ENCODE measurements at regions not wholly inside any gene's neighbourhood (a gene's known extent, or its start where the extent isn't known, plus 50 kb on each side); places are given as distances from the start of the nearest gene placed in this dataset.

DNA sequence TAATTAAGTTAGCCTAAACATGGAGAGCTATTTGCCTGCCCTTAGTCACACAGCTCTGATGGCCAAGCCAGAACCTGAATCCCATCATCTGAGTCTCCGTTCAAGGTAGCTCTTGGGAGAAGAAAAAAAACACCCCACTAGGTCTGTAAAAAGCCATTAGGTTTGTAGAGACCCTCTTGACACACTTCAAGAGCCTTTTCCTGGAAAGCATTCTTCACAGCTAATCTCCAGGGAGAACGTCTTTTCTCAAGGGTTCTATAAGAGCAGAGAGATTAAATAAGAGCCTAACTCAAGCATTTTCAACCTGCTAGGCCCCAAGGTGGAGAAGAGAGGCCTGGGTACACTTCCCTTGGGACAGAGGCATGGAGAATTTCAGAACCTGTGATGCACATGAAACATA, 61.6 kb upstream of the NAV2 start:
- POLR2A ChIA-PET (ENCODE audit: low non-redundant PET) = no interaction called here
- no peak for DNase-seq (ENCODE audit: low spot score)
- Histone ChIP-seq H3K4me3 (ENCODE audit: low read depth, low read length, poor library complexity, severe bottlenecking) (no peak overlapping the region), H3K9me3 (ENCODE audit: low read depth, low read length, poor library complexity, severe bottlenecking) (no peaks in the 10 kb centered on the region), H3K36me3 (ENCODE audit: insufficient read depth, low read length, poor library complexity, severe bottlenecking) (no peaks in the 10 kb centered on the region), H3K27ac (ENCODE audit: low read depth, low read length, poor library complexity, severe bottlenecking) (no peak overlapping the region), H3K27me3 (replicated peaks; ENCODE audit: insufficient read depth, low read depth, low read length, poor library complexity) (no peaks in the 10 kb centered on the region), H3K4me1 (ENCODE audit: insufficient read depth, low read length, poor library complexity, severe bottlenecking) (no peaks in the 10 kb centered on the region)
- TF ChIP-seq EZH2 (IDR thresholded peaks at IDR 0.05; ENCODE audit: borderline replicate concordance, low read depth, low read length, poor library complexity, severe bottlenecking) = no peak
- TF ChIP-seq CTCF (conservative IDR thresholded peaks at IDR 0.05; ENCODE audit: low read depth, low read length) = no peak
- no TSS peak for BruUV-seq (replicated peaks)
- intact Hi-C loops (cut with micrococcal nuclease; ENCODE audit: unreplicated experiment) = no loop called here
- CTCF ChIA-PET = no interaction called here

- Histone ChIP-seq H3K27me3 (replicated peaks; ENCODE audit: insufficient read depth, low read depth, low read length, poor library complexity) (no peaks in the 10 kb centered on the region), H3K4me3 (ENCODE audit: low read depth, low read length, poor library complexity, severe bottlenecking) (no peak overlapping the region), H3K36me3 (ENCODE audit: insufficient read depth, low read length, poor library complexity, severe bottlenecking) (no peaks in the 10 kb centered on the region), H3K27ac (ENCODE audit: low read depth, low read length, poor library complexity, severe bottlenecking) (no peak overlapping the region), H3K9me3 (ENCODE audit: low read depth, low read length, poor library complexity, severe bottlenecking) (no peaks in the 10 kb centered on the region), H3K4me1 (ENCODE audit: insufficient read depth, low read length, poor library complexity, severe bottlenecking) (no peaks in the 10 kb centered on the region)
- intact Hi-C loops (cut with micrococcal nuclease; ENCODE audit: unreplicated experiment) = no loop called here
- DNase-seq (ENCODE audit: low spot score) = no peak
- no TSS peak for BruUV-seq (replicated peaks)
- POLR2A ChIA-PET (ENCODE audit: low non-redundant PET) = no interaction called here
- TF ChIP-seq CTCF (conservative IDR thresholded peaks at IDR 0.05; ENCODE audit: low read depth, low read length) = no peak
- no peak for TF ChIP-seq EZH2 (IDR thresholded peaks at IDR 0.05; ENCODE audit: borderline replicate concordance, low read depth, low read length, poor library complexity, severe bottlenecking)
- CTCF ChIA-PET = no interaction called here
Observed at GRCh38 chr11:19650467-19650866, 62.2 kb upstream of the NAV2 start.

GRCh38 chr11:19649751-19650150, 62.9 kb upstream of the NAV2 start:
- POLR2A ChIA-PET (ENCODE audit: low non-redundant PET) = no interaction called here
- no peaks in the 10 kb centered on the region for H3K27me3 ChIP-seq (replicated peaks; ENCODE audit: insufficient read depth, low read depth, low read length, poor library complexity)
- DNase-seq (ENCODE audit: low spot score) = no peak
- no peak overlapping the region for H3K27ac ChIP-seq (ENCODE audit: low read depth, low read length, poor library complexity, severe bottlenecking)
- intact Hi-C loops (cut with micrococcal nuclease; ENCODE audit: unreplicated experiment) = no loop called here
- H3K4me1 ChIP-seq (ENCODE audit: insufficient read depth, low read length, poor library complexity, severe bottlenecking) = no peaks in the 10 kb centered on the region
- CTCF ChIA-PET = no interaction called here
- TF ChIP-seq EZH2 (IDR thresholded peaks at IDR 0.05; ENCODE audit: borderline replicate concordance, low read depth, low read length, poor library complexity, severe bottlenecking) = no peak
- TF ChIP-seq CTCF (conservative IDR thresholded peaks at IDR 0.05; ENCODE audit: low read depth, low read length) = no peak
- H3K36me3 ChIP-seq (ENCODE audit: insufficient read depth, low read length, poor library complexity, severe bottlenecking) = no peaks in the 10 kb centered on the region
- H3K4me3 ChIP-seq (ENCODE audit: low read depth, low read length, poor library complexity, severe bottlenecking) = no peak overlapping the region
- BruUV-seq (replicated peaks) = no TSS peak
- no peaks in the 10 kb centered on the region for H3K9me3 ChIP-seq (ENCODE audit: low read depth, low read length, poor library complexity, severe bottlenecking)

All from A673 (cell line).